ENCODE measurements at regions not wholly inside any gene's neighbourhood (a gene's known extent, or its start where the extent isn't known, plus 50 kb on each side); places are given as distances from the start of the nearest gene placed in this dataset.

GRCh38 chr9:118482306-118482705 is 778.1 kb downstream of the TLR4 start:
- no peaks in the 10 kb centered on the region for H3K4me1 Mint-ChIP-seq (ENCODE audit: low read depth)
- no peaks in the 10 kb centered on the region for H3K36me3 Mint-ChIP-seq (ENCODE audit: insufficient read depth)
- no peak for DNase-seq (ENCODE audit: low spot score, unreplicated experiment)
- TF ChIP-seq CTCF (IDR thresholded peaks at IDR 0.05; ENCODE audit: unreplicated experiment) = no peak
- H3K9me3 Mint-ChIP-seq (ENCODE audit: low read depth) = no peaks in the 10 kb centered on the region
- no peak overlapping the region for H3K27ac Mint-ChIP-seq
- H3K4me3 Mint-ChIP-seq (ENCODE audit: low read depth) = no peak overlapping the region
- H3K27me3 Mint-ChIP-seq = no peaks in the 10 kb centered on the region

- H3K4me3 Mint-ChIP-seq (ENCODE audit: low read depth) = no peak overlapping the region
- TF ChIP-seq CTCF (IDR thresholded peaks at IDR 0.05; ENCODE audit: unreplicated experiment) = no peak
- H3K9me3 Mint-ChIP-seq (ENCODE audit: low read depth) = no peaks in the 10 kb centered on the region
- H3K4me1 Mint-ChIP-seq (ENCODE audit: low read depth) = no peaks in the 10 kb centered on the region
- H3K27ac Mint-ChIP-seq = no peak overlapping the region
- no peaks in the 10 kb centered on the region for H3K36me3 Mint-ChIP-seq (ENCODE audit: insufficient read depth)
- DNase-seq (ENCODE audit: low spot score, unreplicated experiment) = no peak
- no peaks in the 10 kb centered on the region for H3K27me3 Mint-ChIP-seq
Measured at GRCh38 chr9:118483677-118484076, 779.5 kb downstream of the TLR4 start.

- Mint-ChIP-seq H3K4me1 (ENCODE audit: low read depth) (no peaks in the 10 kb centered on the region), H3K4me3 (ENCODE audit: low read depth) (no peak overlapping the region), H3K27me3 (no peaks in the 10 kb centered on the region), H3K27ac (no peak overlapping the region), H3K9me3 (ENCODE audit: low read depth) (peaks cover 27% of the 10 kb centered on the region), H3K36me3 (ENCODE audit: insufficient read depth) (no peaks in the 10 kb centered on the region)
- no peak for DNase-seq (ENCODE audit: low spot score, unreplicated experiment)
- TF ChIP-seq CTCF (IDR thresholded peaks at IDR 0.05; ENCODE audit: unreplicated experiment) = no peak
Measured at GRCh38 chr9:118503236-118503635, 799.0 kb downstream of the TLR4 start.

GRCh38 chr9:118510711-118511110 is 806.5 kb downstream of the TLR4 start:
- Mint-ChIP-seq H3K9me3 (ENCODE audit: low read depth) (peaks cover 11% of the 10 kb centered on the region), H3K36me3 (ENCODE audit: insufficient read depth) (no peaks in the 10 kb centered on the region), H3K4me3 (ENCODE audit: low read depth) (no peak overlapping the region), H3K27ac (no peak overlapping the region), H3K4me1 (ENCODE audit: low read depth) (peaks cover 3% of the 10 kb centered on the region), H3K27me3 (no peaks in the 10 kb centered on the region)
- no peak for TF ChIP-seq CTCF (IDR thresholded peaks at IDR 0.05; ENCODE audit: unreplicated experiment)
- DNase-seq (ENCODE audit: low spot score, unreplicated experiment) = no peak

- no peak for TF ChIP-seq CTCF (IDR thresholded peaks at IDR 0.05; ENCODE audit: unreplicated experiment)
- DNase-seq (ENCODE audit: low spot score, unreplicated experiment) = no peak
- peaks cover 3% of the 10 kb centered on the region for H3K4me1 Mint-ChIP-seq (ENCODE audit: low read depth)
- H3K9me3 Mint-ChIP-seq (ENCODE audit: low read depth) = no peaks in the 10 kb centered on the region
- H3K27ac Mint-ChIP-seq = no peak overlapping the region
- no peak overlapping the region for H3K4me3 Mint-ChIP-seq (ENCODE audit: low read depth)
- H3K36me3 Mint-ChIP-seq (ENCODE audit: insufficient read depth) = no peaks in the 10 kb centered on the region
- H3K27me3 Mint-ChIP-seq = no peaks in the 10 kb centered on the region
Measured at GRCh38 chr9:118515947-118516346, 811.7 kb downstream of the TLR4 start.

Data from progenitor cell of endocrine pancreas (in vitro differentiated cells).